HG03097 (cell line): ENCODE measurements at regions not wholly inside any gene's neighbourhood (a gene's known extent, or its start where the extent isn't known, plus 50 kb on each side); places are given as distances from the start of the nearest gene placed in this dataset.

Source experiments
- ATAC-seq: cut with Tn5 transposase; IDR thresholded peaks from one replicate; pipeline ENCODE4 v1.9.1; 2021; ENCODE audit not compliant: unreplicated experiment, low FRiP score

DNA sequence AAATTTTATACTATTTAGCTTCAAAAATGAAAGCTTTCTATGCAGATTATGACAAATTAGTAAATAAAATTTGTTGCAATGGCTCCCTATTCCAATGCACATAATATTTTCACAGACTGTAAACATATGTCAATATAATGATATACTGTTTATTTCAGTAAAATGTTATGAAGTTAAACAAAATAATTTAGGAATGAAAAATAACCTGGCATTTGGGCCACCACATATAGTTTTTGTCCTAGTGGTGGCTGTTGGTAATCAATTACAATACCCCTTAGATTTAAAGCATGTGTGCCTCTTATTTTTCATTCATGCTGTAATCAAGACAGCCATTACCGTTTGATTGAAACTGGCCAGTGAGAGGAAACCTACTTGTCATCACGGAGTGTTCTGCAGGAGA, 928.5 kb upstream of the KCND2 start:
- no peak for ATAC-seq

- ATAC-seq = no peak
These were observed 924.5 kb upstream of the KCND2 start for GRCh38 chr7:119348491-119348890.

GRCh38 chr7:119350334-119350733, 922.6 kb upstream of the KCND2 start:
- ATAC-seq = no peak

DNA sequence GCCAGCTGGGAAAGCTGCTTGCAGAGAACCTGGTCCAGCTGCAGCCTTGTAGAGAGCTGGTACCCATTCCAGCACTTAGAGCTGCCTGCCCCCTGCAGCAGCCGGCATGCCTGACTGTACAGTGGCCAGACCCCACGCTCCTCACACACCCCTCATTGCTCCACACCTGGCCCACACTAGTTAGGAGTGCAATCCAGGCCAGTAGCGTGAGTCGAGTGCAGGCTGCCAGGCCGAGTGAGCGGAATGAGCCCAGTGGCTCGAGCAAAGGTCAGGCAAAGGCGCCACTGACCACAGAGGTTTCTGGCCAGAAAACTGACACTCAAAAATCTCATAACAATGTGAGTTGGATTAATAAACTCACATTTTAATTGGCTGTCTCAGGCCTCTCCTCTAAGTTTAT, 921.7 kb upstream of the KCND2 start:
- no peak for ATAC-seq

DNA sequence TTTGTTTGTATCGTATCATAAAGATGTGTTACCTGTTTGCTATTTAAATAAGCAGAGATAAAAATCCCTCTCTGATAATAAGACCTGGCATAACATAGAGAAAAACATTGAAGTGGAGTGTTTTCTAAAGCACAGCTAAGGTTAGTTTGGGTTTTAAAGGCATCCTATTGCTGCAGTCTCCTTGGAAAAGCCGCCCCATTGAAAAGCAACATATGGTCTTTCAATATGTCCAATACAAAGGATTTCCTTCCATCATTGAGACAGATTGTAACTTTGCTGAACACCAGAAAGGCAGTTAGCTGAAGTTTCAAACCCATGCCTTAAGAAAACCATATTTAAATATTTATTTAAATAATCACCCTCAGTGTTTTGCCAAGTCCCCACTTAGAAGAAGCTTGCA, 898.5 kb upstream of the KCND2 start:
- no peak for ATAC-seq

- no peak for ATAC-seq
These were observed 895.1 kb upstream of the KCND2 start for GRCh38 chr7:119377861-119378260.

DNA sequence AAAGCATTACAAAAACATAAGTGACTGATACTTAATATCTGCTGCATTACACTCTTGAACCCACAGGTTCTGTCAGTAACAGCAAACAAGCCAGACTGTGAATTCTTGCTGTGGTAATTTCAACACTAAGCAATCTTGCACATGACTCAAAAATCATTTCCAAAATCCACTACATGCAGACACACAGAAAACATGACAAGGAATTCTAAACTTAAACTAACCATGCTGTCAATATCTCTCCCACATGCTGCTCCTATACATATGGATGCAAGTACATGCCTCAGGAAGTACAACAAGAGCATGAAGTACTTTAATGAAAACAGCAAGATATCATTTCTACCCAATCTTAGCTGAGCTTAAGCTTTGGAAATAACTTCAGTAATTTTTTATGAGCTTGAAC, 890.2 kb upstream of the KCND2 start:
- ATAC-seq = no peak

DNA sequence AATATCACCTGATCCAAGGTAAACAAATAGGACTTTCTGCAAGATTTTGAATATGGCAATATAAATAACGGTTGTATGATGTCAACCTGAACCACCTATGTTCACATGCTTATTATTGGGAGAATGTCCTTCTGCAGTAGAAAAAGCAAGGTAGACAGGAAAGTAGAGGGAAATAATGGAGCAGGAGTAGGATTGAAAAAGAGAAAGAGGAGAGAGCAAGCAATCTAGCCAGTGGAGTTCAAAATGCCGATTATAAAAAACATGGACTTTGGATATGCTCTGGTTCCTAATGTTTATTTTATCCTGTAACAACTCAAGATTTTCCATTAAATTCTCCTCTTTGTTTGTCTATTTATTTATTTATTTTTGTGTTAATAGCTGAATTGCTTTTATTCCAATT, 878.0 kb upstream of the KCND2 start:
- ATAC-seq = no peak

- ATAC-seq = peak; percentile 93
These were observed 875.8 kb upstream of the KCND2 start for GRCh38 chr7:119397156-119397555.

- no peak for ATAC-seq
These were observed 864.4 kb upstream of the KCND2 start for GRCh38 chr7:119408596-119408995.

GRCh38 chr7:119413314-119413805, 859.6 kb upstream of the KCND2 start:
- no peak for ATAC-seq

- no peak for ATAC-seq
These were observed 857.3 kb upstream of the KCND2 start for GRCh38 chr7:119415682-119416081.

GRCh38 chr7:119421657-119422056, 851.3 kb upstream of the KCND2 start:
- no peak for ATAC-seq

GRCh38 chr7:119436882-119437281, 836.1 kb upstream of the KCND2 start:
- no peak for ATAC-seq

GRCh38 chr7:119438315-119438714, 834.7 kb upstream of the KCND2 start:
- ATAC-seq = no peak

DNA sequence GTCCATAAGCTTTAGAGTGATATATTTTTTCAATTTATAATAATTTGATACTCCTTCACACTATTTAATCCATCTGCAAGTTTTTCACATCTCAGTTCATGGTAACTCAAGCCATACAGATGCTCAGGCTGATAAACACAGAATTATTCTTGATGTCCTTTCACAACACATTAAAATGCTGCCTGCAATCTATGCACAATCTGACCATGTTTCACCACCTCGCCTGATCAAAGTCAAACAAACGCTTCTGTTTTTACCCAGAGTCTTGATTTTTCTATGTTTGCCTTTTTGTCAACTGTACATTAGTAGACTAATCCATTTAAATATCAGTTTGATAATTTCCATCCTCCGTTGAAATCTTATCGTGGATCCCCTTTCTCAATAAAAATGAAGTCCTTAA, 833.8 kb upstream of the KCND2 start:
- ATAC-seq = no peak

- no peak for ATAC-seq
These were observed 820.6 kb upstream of the KCND2 start for GRCh38 chr7:119452401-119452800.

- ATAC-seq = no peak
These were observed 807.1 kb upstream of the KCND2 start for GRCh38 chr7:119465798-119466305.

DNA sequence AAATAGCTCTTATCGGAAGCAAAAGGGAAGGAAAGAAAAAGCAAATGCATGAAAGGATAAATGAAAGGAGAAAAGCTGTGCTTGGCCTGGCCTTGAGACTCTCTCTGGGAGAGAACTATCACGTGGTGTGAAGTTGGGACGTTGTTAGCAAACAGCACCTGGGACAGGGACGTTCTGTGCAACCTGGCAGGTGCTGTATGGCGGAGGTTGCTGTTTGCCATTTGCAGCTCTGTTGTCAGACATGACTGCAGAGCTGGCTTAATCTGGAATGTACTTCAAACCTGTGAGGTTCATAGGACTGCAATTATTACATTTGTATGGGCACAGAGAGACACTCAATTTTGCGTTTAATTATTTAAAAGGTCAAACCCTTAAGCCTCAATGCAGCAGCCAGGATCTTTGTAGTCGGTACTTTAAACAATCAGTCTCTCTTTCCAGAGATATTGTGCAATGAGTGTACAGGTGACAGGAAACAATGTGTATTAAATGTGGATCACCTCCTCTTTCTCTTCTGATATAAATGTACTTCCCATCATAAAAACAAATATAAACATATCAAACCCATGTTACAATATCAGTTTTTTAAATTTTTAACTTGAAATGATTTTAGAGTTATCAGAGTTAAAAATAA, 800.5 kb upstream of the KCND2 start:
- ATAC-seq = no peak

DNA sequence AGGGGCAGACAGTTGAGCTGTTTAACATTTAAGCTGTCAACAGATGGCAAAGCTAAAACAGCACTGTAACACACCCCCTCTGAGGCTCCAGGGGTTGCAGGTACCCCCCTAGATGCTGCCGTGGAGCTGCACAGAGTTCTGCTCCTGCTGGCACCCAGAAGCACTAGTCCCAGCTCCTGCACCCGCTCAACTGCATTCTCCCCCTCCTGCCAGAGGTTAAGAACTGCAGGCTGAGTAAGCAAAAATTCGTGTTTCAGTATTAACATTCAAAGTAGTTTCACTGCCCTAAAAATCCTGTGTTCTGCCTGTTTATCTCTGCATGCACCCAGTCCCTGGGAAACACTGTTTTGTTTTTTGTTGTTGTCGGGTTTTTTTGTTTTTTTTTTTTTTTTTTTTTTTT, 790.8 kb upstream of the KCND2 start:
- ATAC-seq = no peak

DNA sequence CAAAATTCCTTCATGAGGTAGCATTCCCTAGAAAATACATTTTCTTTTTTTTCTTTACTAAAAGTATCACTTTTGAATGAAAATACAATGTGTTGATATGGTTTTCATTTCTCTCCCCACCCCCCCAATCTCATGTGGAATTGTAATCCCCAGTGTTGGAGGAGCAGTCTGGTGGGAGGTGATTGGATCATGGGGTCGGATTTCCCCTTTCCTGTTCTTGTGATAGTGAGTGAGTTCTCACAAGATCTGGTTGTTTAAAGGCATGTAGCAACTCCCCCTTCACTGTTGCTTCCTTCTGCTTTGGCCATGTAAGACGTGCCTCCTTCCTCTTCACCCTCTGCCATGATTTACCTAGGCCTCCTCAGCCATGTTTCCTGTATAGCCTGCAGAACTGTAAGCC, 790.3 kb upstream of the KCND2 start:
- no peak for ATAC-seq

GRCh38 chr7:119483364-119483763, 789.6 kb upstream of the KCND2 start:
- ATAC-seq = no peak

DNA sequence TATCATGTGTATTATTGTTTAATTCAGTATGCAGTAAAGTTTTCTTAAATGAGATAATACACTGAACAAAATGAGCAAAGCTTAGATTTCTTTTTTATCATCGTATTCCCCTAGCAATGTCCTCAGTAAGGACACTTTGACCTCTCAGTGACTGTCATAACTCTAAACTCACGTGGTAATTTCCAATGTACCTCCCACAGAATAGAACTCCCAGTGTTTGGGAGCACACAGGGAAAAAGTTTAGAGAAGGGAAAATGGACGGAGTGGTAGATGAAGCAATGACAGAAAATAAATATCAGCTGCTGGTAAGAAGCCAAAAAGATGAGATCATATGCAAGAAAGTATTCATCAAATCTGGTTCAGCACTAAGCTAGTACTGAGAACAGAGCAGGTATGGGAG, 758.6 kb upstream of the KCND2 start:
- ATAC-seq = no peak
